ENCODE measurements at regions not wholly inside any gene's neighbourhood (a gene's known extent, or its start where the extent isn't known, plus 50 kb on each side); places are given as distances from the start of the nearest gene placed in this dataset.

DNA sequence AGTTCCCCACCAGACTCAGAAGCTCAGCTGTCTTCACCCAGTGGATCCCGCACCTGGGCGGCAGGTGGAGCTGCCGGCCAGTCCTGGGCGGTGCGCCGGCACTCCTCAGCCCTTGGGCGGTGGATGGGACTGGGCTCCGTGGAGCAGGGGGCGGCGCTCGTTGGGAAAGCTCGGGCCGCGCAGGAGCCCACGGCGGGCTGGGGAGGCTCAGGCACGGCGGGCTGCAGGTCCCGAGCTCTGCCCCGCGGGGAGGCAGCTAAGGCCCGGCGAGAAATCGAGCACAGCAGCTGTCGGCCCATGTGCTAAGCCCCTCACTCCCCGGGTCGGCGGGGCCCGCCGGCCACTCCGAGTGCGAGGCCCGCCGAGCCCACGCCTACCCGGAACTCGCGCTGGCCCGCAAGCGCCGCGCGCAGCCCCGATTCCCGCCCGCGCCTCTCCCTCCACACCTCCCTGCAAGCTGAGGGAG is 560.0 kb downstream of the BRINP1 start:
- no peaks in the 10 kb centered on the region for H3K9me3 ChIP-seq
- ChIA-PET CTCF (no interaction called here), POLR2A (no interaction called here)
- no peak overlapping the region for H3K27ac ChIP-seq (ENCODE audit: low read length)
- no peaks in the 10 kb centered on the region for H3K36me3 ChIP-seq (ENCODE audit: control insufficient read depth in 2 of 2, extremely low read depth in 1 of 2, insufficient read depth in 1 of 2, low read length in 1 of 2)
- Mint-ChIP-seq H3K4me3 (no peak overlapping the region), H3K36me3 (no peaks in the 10 kb centered on the region), H3K9me3 (peaks cover 14 to 38% (median 22%) of the 10 kb centered on the region in 3 donors), H3K27me3 (no peaks in the 10 kb centered on the region), H3K27ac (no peak overlapping the region), H3K4me1 (no peaks in the 10 kb centered on the region)
- WGBS (ENCODE audit: insufficient coverage): 76% methylated on average over 34 of the region's 47 CpGs
- H3K4me3 ChIP-seq (ENCODE audit: control insufficient read depth in 1 of 2, extremely low read depth in 1 of 2, low read length in 1 of 2): no peak overlapping the region
- no peaks in the 10 kb centered on the region for H3K4me1 ChIP-seq (ENCODE audit: control insufficient read depth in 1 of 2, extremely low read depth in 1 of 2, insufficient read depth in 2 of 2, low read length in 2 of 2)
- no peak for ATAC-seq (replicated peaks in 1 of 4)
- no peaks in the 10 kb centered on the region for H3K27me3 ChIP-seq (replicated peaks in 1 of 2; ENCODE audit: control insufficient read depth in 2 of 2, extremely low read depth in 1 of 2, insufficient read depth in 2 of 2, low read length in 1 of 2)
- DNase-seq: no peak

DNA sequence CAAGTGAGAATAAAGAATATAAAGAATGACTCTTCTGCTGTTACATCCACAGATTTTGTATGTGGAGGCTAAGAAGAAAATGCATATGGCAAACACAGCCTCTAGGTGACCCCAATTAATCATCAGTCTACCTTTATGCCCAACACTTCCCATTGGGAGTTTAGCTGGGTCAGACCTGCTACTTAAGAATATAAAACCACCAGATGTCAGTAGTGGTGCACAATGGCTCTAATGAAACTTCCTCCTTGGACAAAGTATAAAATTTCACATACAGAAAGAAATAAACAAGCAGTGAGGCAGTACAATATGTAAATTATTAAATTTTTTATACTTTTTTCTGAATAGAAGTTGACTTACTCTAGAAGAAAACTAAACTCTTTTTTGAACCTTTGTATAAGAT is 539.9 kb downstream of the BRINP1 start:
- H3K9me3 Mint-ChIP-seq: peaks cover 6 to 12% (median 11%) of the 10 kb centered on the region in 3 donors
- no peak for DNase-seq
- POLR2A ChIA-PET: no interaction called here

DNA sequence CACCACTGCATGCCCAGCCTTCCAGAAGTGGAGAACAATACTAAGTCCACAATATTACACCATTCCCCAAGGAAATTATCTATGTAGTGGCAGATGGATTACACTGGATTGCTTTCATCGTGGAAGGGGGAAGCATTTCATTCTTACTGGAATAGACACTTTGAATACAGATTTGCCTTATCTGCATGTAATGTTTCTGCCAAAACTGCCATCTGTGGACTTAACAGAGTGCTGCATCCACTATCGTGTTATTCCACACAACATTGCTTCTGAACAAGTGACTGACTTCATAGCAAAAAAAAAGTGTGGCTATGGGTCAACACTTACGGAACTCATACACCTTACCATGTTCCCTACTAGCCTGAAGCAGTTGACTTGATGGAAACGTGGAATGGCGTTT is 536.9 kb downstream of the BRINP1 start:
- DNase-seq (no peak), ATAC-seq (replicated peaks in 1 of 4) (no peak)
- no peaks in the 10 kb centered on the region for H3K4me1 Mint-ChIP-seq
- Histone ChIP-seq H3K4me1 (ENCODE audit: control insufficient read depth in 1 of 2, extremely low read depth in 1 of 2, insufficient read depth in 2 of 2, low read length in 2 of 2) (no peaks in the 10 kb centered on the region), H3K27ac (ENCODE audit: low read length) (no peak overlapping the region), H3K27me3 (replicated peaks in 1 of 2; ENCODE audit: control insufficient read depth in 2 of 2, extremely low read depth in 1 of 2, insufficient read depth in 2 of 2, low read length in 1 of 2) (no peaks in the 10 kb centered on the region), H3K9me3 (no peaks in the 10 kb centered on the region), H3K36me3 (ENCODE audit: control insufficient read depth in 2 of 2, extremely low read depth in 1 of 2, insufficient read depth in 1 of 2, low read length in 1 of 2) (no peaks in the 10 kb centered on the region), H3K4me3 (ENCODE audit: control insufficient read depth in 1 of 2, extremely low read depth in 1 of 2, low read length in 1 of 2) (no peak overlapping the region)
- no peak overlapping the region for H3K4me3 Mint-ChIP-seq
- no peak overlapping the region for H3K27ac Mint-ChIP-seq
- H3K9me3 Mint-ChIP-seq: peaks cover 8 to 20% (median 18%) of the 10 kb centered on the region in 3 donors
- H3K27me3 Mint-ChIP-seq: no peaks in the 10 kb centered on the region
- no peaks in the 10 kb centered on the region for H3K36me3 Mint-ChIP-seq
- WGBS (ENCODE audit: insufficient coverage): 62% methylated on average over 2 of the region's 5 CpGs
- ChIA-PET POLR2A (no interaction called here), CTCF (no interaction called here)

More for the DNA sequence above, 539.9 kb downstream of the BRINP1 start:
- Histone ChIP-seq H3K27me3 (replicated peaks in 1 of 2; ENCODE audit: control insufficient read depth in 2 of 2, extremely low read depth in 1 of 2, insufficient read depth in 2 of 2, low read length in 1 of 2) (no peaks in the 10 kb centered on the region), H3K4me1 (ENCODE audit: control insufficient read depth in 1 of 2, extremely low read depth in 1 of 2, insufficient read depth in 2 of 2, low read length in 2 of 2) (no peaks in the 10 kb centered on the region), H3K4me3 (ENCODE audit: control insufficient read depth in 1 of 2, extremely low read depth in 1 of 2, low read length in 1 of 2) (no peak overlapping the region), H3K9me3 (no peaks in the 10 kb centered on the region), H3K36me3 (ENCODE audit: control insufficient read depth in 2 of 2, extremely low read depth in 1 of 2, insufficient read depth in 1 of 2, low read length in 1 of 2) (no peaks in the 10 kb centered on the region), H3K27ac (ENCODE audit: low read length) (no peak overlapping the region)
- CTCF ChIA-PET: no interaction called here
- no peak for ATAC-seq (replicated peaks in 1 of 4)
- H3K27ac Mint-ChIP-seq: no peak overlapping the region
- no peak overlapping the region for H3K4me3 Mint-ChIP-seq
- H3K4me1 Mint-ChIP-seq: no peaks in the 10 kb centered on the region
- H3K27me3 Mint-ChIP-seq: no peaks in the 10 kb centered on the region
- H3K36me3 Mint-ChIP-seq: no peaks in the 10 kb centered on the region

DNA sequence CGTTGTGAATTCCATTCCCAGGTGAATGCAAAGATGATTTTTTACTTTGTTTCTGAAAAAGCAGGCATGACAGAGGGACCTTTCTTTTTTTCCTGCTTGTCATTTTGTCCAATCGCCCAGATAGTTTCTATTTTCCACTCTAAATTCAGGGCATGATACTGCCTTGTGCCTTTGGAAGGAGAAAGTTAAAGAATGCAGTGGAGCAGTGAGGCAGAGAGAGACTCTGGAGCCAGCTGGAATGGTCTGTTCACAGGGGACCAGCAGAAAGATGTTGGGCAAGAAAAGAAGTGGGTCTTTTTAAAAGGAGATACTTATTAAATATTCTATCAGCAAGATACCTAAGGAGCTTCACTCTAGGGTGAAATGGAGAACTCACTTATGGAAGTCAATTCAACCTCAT is 532.3 kb downstream of the BRINP1 start:
- Mint-ChIP-seq H3K27ac (no peak overlapping the region), H3K9me3 (peaks cover 5 to 15% (median 12%) of the 10 kb centered on the region in 3 donors), H3K36me3 (no peaks in the 10 kb centered on the region), H3K4me1 (no peaks in the 10 kb centered on the region), H3K4me3 (no peak overlapping the region), H3K27me3 (no peaks in the 10 kb centered on the region)
- H3K27ac ChIP-seq (ENCODE audit: low read length): no peak overlapping the region
- no peak overlapping the region for H3K4me3 ChIP-seq (ENCODE audit: control insufficient read depth in 1 of 2, extremely low read depth in 1 of 2, low read length in 1 of 2)
- no peaks in the 10 kb centered on the region for H3K9me3 ChIP-seq
- H3K27me3 ChIP-seq (replicated peaks in 1 of 2; ENCODE audit: control insufficient read depth in 2 of 2, extremely low read depth in 1 of 2, insufficient read depth in 2 of 2, low read length in 1 of 2): no peaks in the 10 kb centered on the region
- CTCF ChIA-PET: no interaction called here
- ATAC-seq (replicated peaks in 1 of 4) (no peak), DNase-seq (no peak)
- no peaks in the 10 kb centered on the region for H3K4me1 ChIP-seq (ENCODE audit: control insufficient read depth in 1 of 2, extremely low read depth in 1 of 2, insufficient read depth in 2 of 2, low read length in 2 of 2)
- POLR2A ChIA-PET: no interaction called here
- WGBS (ENCODE audit: insufficient coverage): no CpG with 5 or more reads among the region's 2 CpGs
- H3K36me3 ChIP-seq (ENCODE audit: control insufficient read depth in 2 of 2, extremely low read depth in 1 of 2, insufficient read depth in 1 of 2, low read length in 1 of 2): no peaks in the 10 kb centered on the region

DNA sequence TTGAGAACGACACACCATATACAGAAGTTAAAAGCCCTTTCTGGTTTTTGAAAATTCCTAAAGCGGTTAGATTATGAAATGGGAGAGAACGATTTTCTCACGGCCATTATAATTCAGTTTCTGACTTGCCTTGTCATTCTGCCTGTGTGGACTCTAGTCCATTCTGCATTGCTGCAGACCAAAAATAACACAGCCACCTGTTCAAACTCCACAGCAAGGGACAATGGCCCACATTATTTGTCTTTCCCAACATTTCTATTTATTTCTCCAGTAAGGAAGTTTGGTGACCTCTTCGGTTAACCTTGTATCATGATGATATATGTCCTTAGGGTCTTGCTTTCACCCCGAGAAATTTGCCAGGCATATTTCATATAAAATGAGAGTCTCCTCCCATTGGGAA is 497.7 kb downstream of the BRINP1 start:
- no peak for ATAC-seq (replicated peaks in 1 of 4)
- Mint-ChIP-seq H3K36me3 (no peaks in the 10 kb centered on the region), H3K27me3 (no peaks in the 10 kb centered on the region), H3K4me1 (no peaks in the 10 kb centered on the region), H3K9me3 (peaks cover 8 to 24% (median 14%) of the 10 kb centered on the region in 3 donors), H3K4me3 (no peak overlapping the region), H3K27ac (no peak overlapping the region)
- Histone ChIP-seq H3K36me3 (ENCODE audit: control insufficient read depth in 2 of 2, extremely low read depth in 1 of 2, insufficient read depth in 1 of 2, low read length in 1 of 2) (no peaks in the 10 kb centered on the region), H3K9me3 (no peaks in the 10 kb centered on the region), H3K27ac (ENCODE audit: low read length) (no peak overlapping the region), H3K4me1 (ENCODE audit: control insufficient read depth in 1 of 2, extremely low read depth in 1 of 2, insufficient read depth in 2 of 2, low read length in 2 of 2) (no peaks in the 10 kb centered on the region), H3K27me3 (replicated peaks in 1 of 2; ENCODE audit: control insufficient read depth in 2 of 2, extremely low read depth in 1 of 2, insufficient read depth in 2 of 2, low read length in 1 of 2) (no peaks in the 10 kb centered on the region), H3K4me3 (ENCODE audit: control insufficient read depth in 1 of 2, extremely low read depth in 1 of 2, low read length in 1 of 2) (no peak overlapping the region)
- WGBS (ENCODE audit: insufficient coverage): no CpG with 5 or more reads among the region's 6 CpGs
- POLR2A ChIA-PET: interaction anchor here in 1 of 2 donors (0.6 kb wide), 1 partner anchor 10 kb away, joined by 3 read pairs; no protein-coding TSS in a partner anchor
- CTCF ChIA-PET: no interaction called here
- no peak for DNase-seq

DNA sequence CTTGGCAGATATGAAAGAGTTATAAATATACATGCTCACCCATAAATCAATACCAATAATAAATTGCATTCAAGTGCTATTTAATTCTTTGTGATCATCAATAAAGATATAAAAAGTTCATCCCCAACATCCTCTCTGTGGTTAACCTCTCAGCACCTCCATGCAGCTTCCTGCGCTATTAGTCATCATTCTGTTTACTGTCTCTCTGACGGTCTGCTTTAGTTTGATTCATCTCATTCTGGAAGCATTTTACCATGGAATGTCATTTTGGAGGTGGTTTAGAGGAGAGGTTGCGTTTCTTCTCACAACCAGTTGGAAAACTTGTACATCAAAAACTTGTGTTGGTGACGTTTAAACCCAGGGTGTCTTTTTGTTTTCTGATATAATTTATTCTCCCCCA is 486.6 kb downstream of the BRINP1 start:
- Histone ChIP-seq H3K9me3 (no peaks in the 10 kb centered on the region), H3K27ac (ENCODE audit: low read length) (no peak overlapping the region), H3K36me3 (ENCODE audit: control insufficient read depth in 2 of 2, extremely low read depth in 1 of 2, insufficient read depth in 1 of 2, low read length in 1 of 2) (no peaks in the 10 kb centered on the region), H3K4me3 (ENCODE audit: control insufficient read depth in 1 of 2, extremely low read depth in 1 of 2, low read length in 1 of 2) (no peak overlapping the region), H3K27me3 (replicated peaks in 1 of 2; ENCODE audit: control insufficient read depth in 2 of 2, extremely low read depth in 1 of 2, insufficient read depth in 2 of 2, low read length in 1 of 2) (no peaks in the 10 kb centered on the region), H3K4me1 (ENCODE audit: control insufficient read depth in 1 of 2, extremely low read depth in 1 of 2, insufficient read depth in 2 of 2, low read length in 2 of 2) (no peaks in the 10 kb centered on the region)
- H3K27me3 Mint-ChIP-seq: no peaks in the 10 kb centered on the region
- ATAC-seq (replicated peaks in 1 of 4) (no peak), DNase-seq (no peak)
- H3K36me3 Mint-ChIP-seq: no peaks in the 10 kb centered on the region
- peaks cover 9 to 11% (median 10%) of the 10 kb centered on the region in 3 donors for H3K9me3 Mint-ChIP-seq
- no peaks in the 10 kb centered on the region for H3K4me1 Mint-ChIP-seq
- H3K27ac Mint-ChIP-seq: no peak overlapping the region
- ChIA-PET CTCF (no interaction called here), POLR2A (no interaction called here)
- WGBS (ENCODE audit: insufficient coverage): no CpG with 5 or more reads among the region's 4 CpGs
- H3K4me3 Mint-ChIP-seq: no peak overlapping the region

DNA sequence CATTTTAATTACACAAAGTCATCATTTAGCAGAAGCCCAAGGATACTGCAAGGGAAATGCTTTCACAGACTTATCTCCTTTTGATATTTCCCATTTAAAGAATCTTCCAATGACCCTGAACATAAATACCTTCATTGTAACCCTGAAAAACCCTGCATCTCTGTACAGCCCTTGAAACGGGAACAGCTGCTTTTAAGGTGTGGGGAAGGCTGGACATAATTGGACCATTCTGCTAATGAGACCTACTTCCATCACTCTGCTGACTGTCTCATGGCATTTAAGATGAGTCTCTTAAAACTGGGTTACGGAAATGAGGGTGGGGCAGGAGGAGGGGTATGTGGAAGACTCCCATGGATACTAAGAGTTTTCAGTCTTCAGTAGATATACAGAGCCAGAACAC is 485.8 kb downstream of the BRINP1 start:
- H3K27ac ChIP-seq (ENCODE audit: low read length): no peak overlapping the region
- Mint-ChIP-seq H3K27ac (no peak overlapping the region), H3K27me3 (no peaks in the 10 kb centered on the region), H3K9me3 (peaks cover 9 to 11% (median 10%) of the 10 kb centered on the region in 3 donors), H3K4me3 (no peak overlapping the region), H3K36me3 (no peaks in the 10 kb centered on the region), H3K4me1 (no peaks in the 10 kb centered on the region)
- no peaks in the 10 kb centered on the region for H3K36me3 ChIP-seq (ENCODE audit: control insufficient read depth in 2 of 2, extremely low read depth in 1 of 2, insufficient read depth in 1 of 2, low read length in 1 of 2)
- H3K4me1 ChIP-seq (ENCODE audit: control insufficient read depth in 1 of 2, extremely low read depth in 1 of 2, insufficient read depth in 2 of 2, low read length in 2 of 2): no peaks in the 10 kb centered on the region
- DNase-seq (no peak), ATAC-seq (replicated peaks in 1 of 4) (no peak)
- ChIA-PET CTCF (no interaction called here), POLR2A (no interaction called here)
- no peaks in the 10 kb centered on the region for H3K9me3 ChIP-seq
- no peak overlapping the region for H3K4me3 ChIP-seq (ENCODE audit: control insufficient read depth in 1 of 2, extremely low read depth in 1 of 2, low read length in 1 of 2)
- H3K27me3 ChIP-seq (replicated peaks in 1 of 2; ENCODE audit: control insufficient read depth in 2 of 2, extremely low read depth in 1 of 2, insufficient read depth in 2 of 2, low read length in 1 of 2): no peaks in the 10 kb centered on the region
- WGBS (ENCODE audit: insufficient coverage): no CpG with 5 or more reads among the region's 2 CpGs

All from T-cell (primary cell).